GM21515 (cell line): ENCODE measurements at regions not wholly inside any gene's neighbourhood (a gene's known extent, or its start where the extent isn't known, plus 50 kb on each side); places are given as distances from the start of the nearest gene placed in this dataset.
"Not testable (repeated sequence)": the region's sequence is repeated elsewhere in the genome, so short reads cannot be mapped to it uniquely, and the experiment has no call there.

ENCODE experiments used
- ATAC-seq: cut with Tn5 transposase; IDR thresholded peaks from one replicate; pipeline ENCODE4 v1.9.1; 2021; ENCODE audit not compliant: unreplicated experiment

DNA sequence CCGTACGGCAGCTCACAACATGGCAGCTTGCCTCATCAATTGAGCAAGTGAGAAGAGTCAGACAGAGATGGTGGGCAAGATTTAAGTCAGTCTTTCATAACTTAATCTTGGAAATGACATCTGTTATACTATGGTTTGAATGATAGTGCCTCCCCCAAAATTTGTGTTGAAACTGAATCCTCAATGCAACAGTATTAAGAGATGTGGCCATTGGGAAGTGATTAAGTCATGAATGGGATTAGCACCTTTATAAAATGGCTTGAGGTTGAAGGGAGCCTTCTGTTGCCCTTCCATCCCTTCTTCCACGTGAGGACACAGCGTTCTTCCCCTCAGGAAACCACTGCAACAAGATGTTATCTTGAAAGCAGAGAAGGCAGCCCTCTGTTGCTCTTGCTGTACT lies 124.2 kb downstream of the C12orf75 start:
- no peak for ATAC-seq

- ATAC-seq: no peak
Measured at GRCh38 chr12:105455261-105455660, 124.8 kb downstream of the C12orf75 start.

DNA sequence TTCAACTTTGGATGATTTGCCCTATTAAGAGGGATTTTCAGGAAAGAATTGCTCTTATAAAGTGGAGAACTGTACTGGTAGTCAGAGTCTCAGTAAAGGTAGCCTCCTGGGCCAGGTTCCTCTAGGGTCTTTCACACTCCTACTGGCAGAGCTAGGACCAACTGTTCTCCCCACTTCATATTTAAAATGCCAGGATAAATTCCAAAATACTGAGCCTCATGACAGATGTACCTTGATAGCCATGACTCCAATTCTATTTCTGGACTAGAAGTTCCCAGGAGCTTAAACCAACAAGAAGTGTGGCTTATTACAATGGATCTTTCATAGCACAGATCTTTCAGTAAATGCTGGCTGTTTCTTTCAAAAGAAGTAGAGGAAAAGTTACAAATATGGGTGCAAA lies 126.5 kb downstream of the C12orf75 start:
- ATAC-seq: no peak

GRCh38 chr12:105459760-105460330 lies 129.4 kb downstream of the C12orf75 start:
- no peak for ATAC-seq

GRCh38 chr12:105461271-105461943 lies 130.9 kb downstream of the C12orf75 start:
- ATAC-seq: no peak

- ATAC-seq: no peak
Measured at GRCh38 chr12:105461944-105462762, 131.7 kb downstream of the C12orf75 start.

DNA sequence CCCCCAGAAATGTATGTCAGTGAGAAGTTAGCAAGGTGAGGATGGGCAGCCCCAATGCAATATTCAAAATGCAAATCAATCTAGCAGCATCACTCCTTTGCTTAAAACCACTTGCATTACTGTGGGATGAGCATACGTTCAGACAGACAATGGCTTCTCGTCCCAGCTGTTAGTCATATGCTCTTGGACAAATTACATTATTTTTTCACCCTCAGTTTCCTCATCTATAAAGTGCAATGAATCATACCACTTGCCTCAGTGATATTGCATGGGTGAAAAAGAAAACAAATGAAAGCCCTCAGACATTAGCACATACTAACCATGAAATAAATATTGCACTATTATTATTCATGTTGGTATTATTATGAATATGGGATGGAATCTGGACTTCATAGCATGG lies 132.3 kb downstream of the C12orf75 start:
- no peak for ATAC-seq

DNA sequence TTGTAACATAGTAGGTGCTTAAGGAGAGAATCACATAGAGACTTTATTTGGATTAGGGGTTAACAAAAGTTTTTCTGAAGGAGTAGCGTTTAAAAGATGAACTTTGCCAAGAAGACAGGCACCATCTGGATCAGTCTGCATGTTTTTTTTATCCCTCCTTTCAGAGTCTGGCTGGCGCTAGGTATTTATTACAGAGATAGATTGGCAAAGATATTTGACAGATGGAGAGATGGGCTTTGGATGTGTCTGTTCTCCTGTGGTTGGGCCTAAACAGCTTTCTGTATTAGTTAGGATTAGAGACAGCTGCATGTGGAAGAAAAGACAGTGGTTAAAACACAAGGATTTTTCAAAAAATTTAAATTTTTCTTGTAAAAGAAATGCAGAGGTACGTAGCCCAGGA lies 133.9 kb downstream of the C12orf75 start:
- no peak for ATAC-seq

DNA sequence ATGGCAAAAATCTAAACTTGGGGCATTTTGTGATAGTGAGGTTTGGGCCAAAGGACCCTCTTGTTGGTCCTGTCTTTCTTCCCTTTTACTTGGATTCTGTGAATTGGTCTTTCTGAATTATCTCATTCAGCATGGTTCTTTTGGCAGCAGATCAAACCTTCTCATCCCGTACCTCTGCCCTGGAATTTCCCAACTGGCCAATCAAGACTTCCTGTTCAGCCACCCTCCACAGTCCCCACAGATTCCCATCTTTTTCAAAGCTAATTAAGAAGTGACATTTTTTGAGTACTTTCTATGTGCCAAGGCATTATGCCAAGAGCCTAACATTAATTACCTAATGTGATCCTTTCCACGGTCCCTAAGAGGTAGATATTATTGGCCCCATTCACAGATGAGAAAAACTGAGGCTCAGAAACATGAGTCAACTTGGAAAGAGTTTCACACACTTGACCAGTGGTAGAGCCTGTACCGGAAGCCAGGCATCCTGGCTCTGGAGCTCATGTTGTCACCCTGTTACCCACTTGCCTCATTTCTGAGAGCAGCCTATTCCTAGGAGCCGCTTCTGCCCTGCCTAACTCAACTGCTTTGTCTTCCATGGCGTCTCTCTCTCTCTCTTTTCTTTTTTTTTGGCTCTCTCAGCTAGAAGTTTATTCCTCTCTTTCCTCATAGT lies 135.9 kb downstream of the C12orf75 start:
- no peak for ATAC-seq

- no peak for ATAC-seq
Measured at GRCh38 chr12:105466901-105467598, 136.6 kb downstream of the C12orf75 start.

- ATAC-seq: no peak
Measured at GRCh38 chr12:105467710-105468366, 137.3 kb downstream of the C12orf75 start.

GRCh38 chr12:105468464-105468863 lies 138.0 kb downstream of the C12orf75 start:
- ATAC-seq: no peak

DNA sequence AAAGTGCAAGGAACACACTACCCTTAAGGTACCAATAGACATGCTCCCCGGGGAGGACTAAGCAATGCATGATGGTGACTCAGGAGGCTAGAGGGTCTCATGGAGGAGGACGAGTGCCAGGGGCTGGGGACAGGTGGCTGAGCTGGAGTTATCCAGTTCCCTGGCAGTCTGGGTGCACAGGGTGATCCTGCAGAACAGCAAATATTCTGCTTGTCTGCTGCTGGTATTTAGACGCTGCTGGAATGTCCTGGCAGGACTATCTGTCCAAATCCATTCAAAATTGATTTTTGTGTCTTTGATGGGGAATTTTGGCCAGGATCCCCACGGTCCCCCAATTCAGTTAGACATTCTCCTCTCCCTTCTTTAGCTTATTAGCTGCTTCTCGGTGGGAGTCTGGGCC lies 138.7 kb downstream of the C12orf75 start:
- ATAC-seq: no peak

DNA sequence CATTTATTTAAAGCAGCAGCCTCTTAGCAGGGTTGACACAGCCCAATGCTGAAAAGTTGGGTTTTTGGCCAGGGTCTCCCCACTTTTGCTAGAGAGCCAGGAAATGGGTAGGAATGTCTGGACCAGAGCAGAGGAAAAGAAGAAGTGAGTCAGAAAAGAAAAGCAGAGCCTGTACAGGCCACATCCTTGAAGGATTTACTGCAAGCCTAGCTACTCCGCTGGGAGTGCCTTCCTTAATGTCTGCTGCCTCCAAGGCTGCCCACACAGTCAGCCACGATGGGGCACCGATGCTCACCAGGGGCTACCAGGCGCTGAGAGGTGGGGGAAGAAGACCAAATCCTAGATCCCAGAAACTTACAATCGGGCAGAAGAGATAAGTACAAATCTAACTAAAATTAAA lies 139.2 kb downstream of the C12orf75 start:
- ATAC-seq: no peak

GRCh38 chr12:105470102-105470501 lies 139.6 kb downstream of the C12orf75 start:
- ATAC-seq: no peak

GRCh38 chr12:105470601-105471000 lies 140.1 kb downstream of the C12orf75 start:
- ATAC-seq: no peak

- ATAC-seq: no peak
Measured at GRCh38 chr12:105474672-105475071, 144.2 kb downstream of the C12orf75 start.

DNA sequence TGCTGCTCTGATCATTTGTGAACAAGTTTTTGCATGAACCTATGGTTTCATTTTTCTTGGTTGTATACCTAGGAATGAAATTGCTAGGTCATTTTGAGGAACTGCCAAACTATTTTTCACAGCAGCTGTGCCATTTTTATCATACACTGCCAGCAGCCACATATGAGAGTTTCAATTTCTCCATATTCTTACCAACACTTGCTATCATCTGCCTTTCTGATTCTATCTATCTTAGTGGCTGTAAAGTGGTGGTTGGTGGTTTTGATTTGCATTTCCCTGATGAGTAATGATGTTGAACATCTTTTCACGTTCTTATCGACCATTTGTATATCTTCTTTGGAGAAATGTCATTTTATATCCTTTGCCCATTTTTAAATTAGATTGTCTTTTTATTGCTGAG lies 146.1 kb downstream of the C12orf75 start:
- ATAC-seq: no peak

DNA sequence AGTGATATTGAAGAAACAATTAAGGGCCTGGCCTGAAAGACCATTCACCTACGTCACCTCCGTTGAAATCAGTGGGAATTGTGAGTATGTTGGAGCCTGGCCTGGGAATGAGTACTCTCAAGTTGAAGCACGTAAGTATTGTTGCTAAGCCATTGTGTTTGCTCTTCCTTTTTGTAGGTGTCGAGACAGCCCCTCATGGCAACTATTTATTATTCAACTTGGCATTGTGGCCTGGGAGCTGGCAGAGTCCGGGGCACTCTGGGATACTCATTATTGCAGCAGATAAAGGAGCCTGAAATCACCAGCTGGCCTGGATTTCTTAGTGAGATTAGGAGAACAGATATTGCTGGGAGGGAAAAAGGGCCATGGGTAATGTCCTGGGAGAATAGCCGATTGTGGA lies 147.4 kb downstream of the C12orf75 start:
- no peak for ATAC-seq

- not testable (repeated sequence) for ATAC-seq
Measured at GRCh38 chr12:105478788-105479187, 148.3 kb downstream of the C12orf75 start.
